ACHN (cell line): ENCODE measurements at regions not wholly inside any gene's neighbourhood (a gene's known extent, or its start where the extent isn't known, plus 50 kb on each side); places are given as distances from the start of the nearest gene placed in this dataset.
A peak's percentile ranks its signal among the peaks of the same experiment; 100 is the strongest.
"Not testable (repeated sequence)": the region's sequence is repeated elsewhere in the genome, so short reads cannot be mapped to it uniquely, and the experiment has no call there.

ENCODE experiments used
- DNase-seq: peaks from one replicate; pipeline ENCODE4 v3.0.0-alpha.2; 2015
- in situ Hi-C: cut with HindIII; loops from 2 replicates; pipeline ENCODE4 v1.10.0; 2017; ENCODE audit warnings: low sequenced_read_pairs, low pct_ligation_motif_present, low pct_unique_long_range_greater_than_20kb

GRCh38 chr1:168824418-168825065 lies 95.5 kb upstream of the DPT start:
- no peak for DNase-seq
- in situ Hi-C loops, result no loop called here

GRCh38 chr1:168825129-168825528 lies 96.1 kb upstream of the DPT start:
- DNase-seq, result no peak
- in situ Hi-C loops, result no loop called here

DNA sequence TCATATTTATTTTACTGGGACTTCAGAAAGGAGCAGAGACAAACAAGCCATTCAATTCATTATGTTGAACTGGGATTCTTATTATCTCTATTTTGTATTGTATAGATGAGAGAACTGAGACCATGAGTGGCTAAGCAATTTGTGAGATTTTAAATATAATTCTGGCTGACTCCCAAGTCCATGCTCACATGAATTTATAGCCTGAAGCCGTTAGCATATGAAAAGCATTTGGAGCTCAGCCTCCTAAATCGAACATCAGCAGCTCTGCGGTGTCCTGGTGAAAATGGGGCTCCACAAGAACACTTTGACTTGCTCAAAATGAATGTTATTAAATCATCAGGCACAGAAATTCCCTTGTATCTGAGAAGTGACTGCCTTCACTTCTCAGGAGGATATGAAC lies 96.8 kb upstream of the DPT start:
- in situ Hi-C loops, result no loop called here
- no peak for DNase-seq

GRCh38 chr1:168826269-168826668 lies 97.3 kb upstream of the DPT start:
- no peak for DNase-seq
- in situ Hi-C loops, result no loop called here

DNA sequence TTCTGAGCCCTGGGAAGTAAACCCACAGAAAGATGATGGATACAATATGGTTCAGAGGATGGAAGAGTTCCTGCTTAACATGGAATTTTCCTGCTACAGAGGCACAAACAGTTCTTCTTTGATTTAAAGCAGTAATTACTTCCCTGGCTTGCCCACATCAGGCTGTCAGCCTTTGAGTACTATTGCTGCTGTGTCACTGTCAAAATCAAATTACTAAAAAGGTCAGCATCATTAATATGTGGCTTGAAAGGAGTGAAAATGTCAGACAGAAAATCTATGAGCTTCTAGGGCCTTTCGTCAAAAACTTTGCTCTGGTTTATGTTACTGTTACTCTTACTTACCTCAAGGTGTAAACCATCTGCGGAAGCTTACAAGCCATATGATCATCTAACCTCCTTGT lies 98.6 kb upstream of the DPT start:
- no peak for DNase-seq
- in situ Hi-C loops, result no loop called here

DNA sequence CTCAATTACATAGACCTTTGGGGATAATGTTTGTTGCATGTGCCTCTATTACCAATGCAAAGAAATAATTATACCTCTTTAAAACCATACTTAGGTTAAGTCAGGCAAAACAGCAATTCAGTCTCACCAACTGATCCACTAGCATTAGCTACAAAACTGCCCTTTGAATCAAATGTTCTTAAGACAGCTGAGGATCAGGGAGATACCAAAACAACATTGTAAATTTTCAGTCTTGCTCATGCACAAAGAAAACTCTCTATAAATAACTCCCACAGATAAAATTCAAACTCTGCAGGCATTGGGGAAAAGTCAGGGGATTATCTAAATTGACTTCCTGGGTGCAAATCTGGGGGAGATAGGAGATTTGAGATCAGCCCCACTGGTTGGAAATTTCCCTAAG lies 100.9 kb upstream of the DPT start:
- in situ Hi-C loops, result no loop called here
- DNase-seq, result no peak

- in situ Hi-C loops, result no loop called here
Observed at GRCh38 chr1:168830562-168830961, 101.6 kb upstream of the DPT start.

DNA sequence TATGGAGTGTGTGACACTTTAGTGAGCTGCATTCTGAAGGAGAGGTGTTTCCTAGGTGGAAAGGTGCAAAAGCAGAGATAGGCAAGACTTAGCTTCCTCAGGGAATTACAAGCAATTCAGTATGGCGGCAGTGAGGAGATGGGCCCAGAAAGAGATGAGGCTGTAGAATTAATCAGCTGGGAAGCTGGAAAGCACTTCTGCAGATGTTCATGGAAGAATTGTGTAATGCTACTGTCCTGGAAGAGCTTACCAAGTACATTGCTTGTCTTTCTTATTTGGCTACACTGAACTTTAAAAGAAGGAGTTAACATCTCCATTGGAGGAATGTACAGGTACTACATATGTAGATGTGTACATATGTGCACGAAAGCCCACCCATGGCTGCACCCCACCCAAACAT lies 103.7 kb upstream of the DPT start:
- in situ Hi-C loops, result no loop called here

More at GRCh38 chr1:168830562-168830961, 101.6 kb upstream of the DPT start:
- no peak for DNase-seq

GRCh38 chr1:168833362-168833761 lies 104.4 kb upstream of the DPT start:
- in situ Hi-C loops, result no loop called here

More for the DNA sequence above, 103.7 kb upstream of the DPT start:
- no peak for DNase-seq

GRCh38 chr1:168833801-168834224 lies 104.8 kb upstream of the DPT start:
- DNase-seq, result no peak
- in situ Hi-C loops, result no loop called here

More at GRCh38 chr1:168833362-168833761, 104.4 kb upstream of the DPT start:
- no peak for DNase-seq

DNA sequence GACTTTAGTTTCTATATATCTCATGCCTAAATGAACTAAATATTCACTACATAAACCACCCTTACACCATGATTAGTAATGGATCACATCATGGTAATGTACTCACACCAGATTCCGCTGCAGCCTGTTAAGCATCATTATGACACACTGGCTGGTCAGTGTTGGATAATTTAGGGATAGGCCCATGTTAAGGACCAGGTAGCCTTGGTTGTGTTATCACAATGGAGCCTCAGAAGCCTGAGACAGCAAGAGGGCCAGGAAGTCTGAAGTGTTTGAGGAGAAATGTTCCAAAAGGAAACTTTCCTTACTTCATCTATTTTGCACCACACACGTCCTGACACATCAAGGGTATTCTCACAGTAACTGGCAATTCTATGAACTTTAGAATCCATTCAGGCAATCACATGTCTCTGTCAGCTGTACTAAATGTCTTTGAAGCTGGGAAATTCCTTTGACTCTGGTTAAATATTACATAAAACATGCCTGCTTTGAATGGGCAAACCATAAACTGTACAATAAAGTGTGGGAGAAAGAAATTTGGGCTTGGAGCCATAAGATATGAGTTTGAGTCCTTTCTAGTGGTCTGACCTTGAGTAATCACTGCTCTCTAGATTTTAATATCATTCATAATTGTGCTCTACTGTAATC lies 105.3 kb upstream of the DPT start:
- DNase-seq, result peak; percentile 43
- in situ Hi-C loops, result no loop called here

- in situ Hi-C loops, result no loop called here
Observed at GRCh38 chr1:168835176-168835575, 106.2 kb upstream of the DPT start.

DNA sequence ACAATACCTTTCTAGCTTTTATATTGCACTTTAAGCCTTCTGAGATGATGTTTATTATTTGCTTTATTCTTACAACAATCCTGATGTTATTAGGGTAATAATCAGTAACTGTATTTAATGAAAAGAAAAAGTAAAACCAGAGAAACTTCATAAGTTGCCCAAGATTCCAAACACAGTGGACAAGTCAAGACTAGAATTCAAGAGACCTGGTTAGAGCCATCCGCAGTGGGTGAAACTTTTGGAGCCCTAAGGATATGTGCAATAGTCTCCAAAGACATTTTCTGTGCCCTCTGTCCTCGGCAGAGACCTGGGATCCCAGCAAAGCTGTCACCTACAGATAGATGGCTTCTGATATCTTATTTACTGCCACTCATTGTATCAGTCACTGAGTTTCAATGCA lies 106.8 kb upstream of the DPT start:
- in situ Hi-C loops, result no loop called here

More at GRCh38 chr1:168835176-168835575, 106.2 kb upstream of the DPT start:
- no peak for DNase-seq

GRCh38 chr1:168836469-168836868 lies 107.5 kb upstream of the DPT start:
- no peak for DNase-seq
- in situ Hi-C loops, result no loop called here

More for the DNA sequence above, 106.8 kb upstream of the DPT start:
- DNase-seq, result no peak

- in situ Hi-C loops, DNase-seq: not testable (repeated sequence)
Observed at GRCh38 chr1:168837230-168837629, 108.2 kb upstream of the DPT start.

- no peak for DNase-seq
- in situ Hi-C loops, result no loop called here
Observed at GRCh38 chr1:168842306-168842705, 113.3 kb upstream of the DPT start.

DNA sequence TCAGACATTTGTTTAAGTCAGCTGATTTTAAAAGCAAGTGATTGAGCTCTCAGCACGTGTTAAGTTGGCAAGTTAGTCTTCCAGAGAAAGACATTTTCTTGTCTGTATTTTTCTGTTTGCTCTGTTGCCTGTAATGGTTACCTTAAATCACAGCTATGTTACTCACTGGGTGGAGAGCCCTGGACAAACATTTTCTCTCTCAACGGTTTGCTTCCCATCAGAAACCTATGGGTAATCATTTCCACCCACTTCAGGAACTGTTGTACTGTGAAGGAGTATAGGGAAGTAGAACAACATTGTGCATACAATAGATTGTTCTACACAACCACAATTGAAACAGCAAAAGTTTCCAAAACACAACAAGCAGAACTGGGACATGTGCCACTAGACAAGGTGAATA lies 113.9 kb upstream of the DPT start:
- in situ Hi-C loops, result no loop called here
- DNase-seq, result peak; percentile 5

DNA sequence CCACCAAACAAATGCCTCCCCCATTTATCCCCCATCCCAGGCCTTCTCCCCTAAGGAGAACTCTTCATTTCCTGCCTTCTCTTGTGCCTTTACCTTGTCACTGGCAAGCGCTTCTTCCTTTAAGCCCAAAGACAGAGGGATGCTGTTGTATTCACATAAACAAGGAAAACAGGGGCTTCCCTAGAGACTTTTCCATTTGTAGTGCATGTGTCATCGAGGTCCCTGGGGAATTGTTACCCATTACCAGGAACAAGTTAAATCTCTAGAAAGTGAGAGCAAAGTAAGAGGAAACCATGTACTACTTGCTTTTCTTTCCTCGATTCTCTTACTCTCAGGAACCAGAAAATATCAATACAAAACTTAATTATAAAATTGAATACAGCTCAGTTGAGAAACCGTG lies 114.4 kb upstream of the DPT start:
- peak; percentile 1 for DNase-seq
- in situ Hi-C loops, result no loop called here

DNA sequence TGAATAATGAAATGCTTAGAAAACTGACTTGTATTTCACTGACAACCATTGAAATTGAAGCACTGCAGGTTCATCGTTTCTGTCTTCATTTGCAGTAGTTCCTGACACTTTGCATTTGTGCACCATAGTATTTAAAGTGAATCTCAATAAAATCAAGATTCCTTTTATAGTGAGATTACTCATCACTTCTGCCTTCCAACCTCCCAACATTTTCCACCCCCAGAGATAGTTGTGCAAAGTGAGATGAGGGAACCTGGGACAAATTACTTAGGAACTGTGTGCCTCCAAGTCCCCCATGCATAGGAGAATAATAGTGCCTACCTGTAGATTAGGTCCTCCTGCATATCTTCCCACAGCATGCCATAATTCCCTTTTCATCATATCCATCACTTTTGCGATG lies 114.9 kb upstream of the DPT start:
- no peak for DNase-seq
- in situ Hi-C loops, result no loop called here

GRCh38 chr1:168845140-168845539 lies 116.1 kb upstream of the DPT start:
- in situ Hi-C loops, result no loop called here
- no peak for DNase-seq
